HFF-Myc (cell line): ENCODE measurements at regions not wholly inside any gene's neighbourhood (a gene's known extent, or its start where the extent isn't known, plus 50 kb on each side); places are given as distances from the start of the nearest gene placed in this dataset.

Source experiments
- DNase-seq: peaks from one replicate; pipeline ENCODE4 v3.0.0-alpha.2; 2011; ENCODE audit warnings: low read depth; ENCODE audit errors: extremely low read depth
- H3K4me3 ChIP-seq: replicated peaks from 2 replicates; pipeline ENCODE4 v1.5.1; 2011; ENCODE audit warnings: low read depth, mild to moderate bottlenecking, control low read depth, low read length
- TF ChIP-seq, protein P1 (sequence below): IDR thresholded peaks from 2 replicates; pipeline ENCODE4 v1.5.1; 2012; ENCODE audit warnings: mild to moderate bottlenecking, low read depth, low read length, control low read depth; ENCODE audit errors: missing control alignments

DNA sequence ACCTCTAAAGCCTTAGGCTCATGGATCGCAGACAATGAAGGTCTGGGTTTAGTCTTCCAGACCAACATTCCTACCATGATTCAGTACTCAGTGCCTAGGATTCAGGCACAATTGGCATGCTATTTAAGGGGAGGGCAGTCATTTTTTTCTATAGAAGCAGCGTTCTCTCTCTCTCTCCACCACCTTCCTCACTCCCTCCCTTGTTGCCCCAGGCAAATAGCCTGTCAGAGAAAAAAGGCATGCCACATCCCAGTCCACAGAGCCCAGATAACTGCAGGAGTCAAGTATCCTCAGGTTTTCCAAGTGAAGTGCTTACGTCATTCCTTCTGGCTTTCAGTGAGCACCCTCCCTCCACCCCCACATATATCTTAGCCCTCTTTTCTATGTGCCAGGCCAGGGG lies 533.0 kb downstream of the BCOR start:
- DNase-seq = no peak
- TF ChIP-seq, protein P1, sequence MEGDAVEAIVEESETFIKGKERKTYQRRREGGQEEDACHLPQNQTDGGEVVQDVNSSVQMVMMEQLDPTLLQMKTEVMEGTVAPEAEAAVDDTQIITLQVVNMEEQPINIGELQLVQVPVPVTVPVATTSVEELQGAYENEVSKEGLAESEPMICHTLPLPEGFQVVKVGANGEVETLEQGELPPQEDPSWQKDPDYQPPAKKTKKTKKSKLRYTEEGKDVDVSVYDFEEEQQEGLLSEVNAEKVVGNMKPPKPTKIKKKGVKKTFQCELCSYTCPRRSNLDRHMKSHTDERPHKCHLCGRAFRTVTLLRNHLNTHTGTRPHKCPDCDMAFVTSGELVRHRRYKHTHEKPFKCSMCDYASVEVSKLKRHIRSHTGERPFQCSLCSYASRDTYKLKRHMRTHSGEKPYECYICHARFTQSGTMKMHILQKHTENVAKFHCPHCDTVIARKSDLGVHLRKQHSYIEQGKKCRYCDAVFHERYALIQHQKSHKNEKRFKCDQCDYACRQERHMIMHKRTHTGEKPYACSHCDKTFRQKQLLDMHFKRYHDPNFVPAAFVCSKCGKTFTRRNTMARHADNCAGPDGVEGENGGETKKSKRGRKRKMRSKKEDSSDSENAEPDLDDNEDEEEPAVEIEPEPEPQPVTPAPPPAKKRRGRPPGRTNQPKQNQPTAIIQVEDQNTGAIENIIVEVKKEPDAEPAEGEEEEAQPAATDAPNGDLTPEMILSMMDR = no peak
- no peak overlapping the region for H3K4me3 ChIP-seq

DNA sequence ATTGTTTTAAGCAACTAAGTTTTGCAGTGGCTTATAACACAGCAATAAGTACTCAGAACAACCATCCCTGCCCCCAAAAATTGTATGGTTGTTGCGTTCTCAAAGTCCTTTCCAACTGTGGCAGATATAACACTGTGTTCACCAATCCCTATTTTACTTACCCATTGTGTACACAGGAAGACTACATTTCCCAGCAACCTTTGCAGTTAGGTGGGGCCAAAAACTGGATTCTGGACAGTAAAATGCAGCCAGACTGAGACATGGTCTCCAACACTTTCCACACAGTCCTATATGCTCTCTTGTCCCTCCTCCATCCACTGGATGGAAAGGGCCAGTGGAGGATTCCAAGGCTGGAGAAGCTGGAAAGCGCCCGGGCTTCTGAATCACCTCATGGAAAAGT lies 523.6 kb downstream of the BCOR start:
- no peak for DNase-seq
- H3K4me3 ChIP-seq = no peak overlapping the region
- TF ChIP-seq, protein P1 = no peak

- no peak for DNase-seq
- TF ChIP-seq, protein P1 = no peak
Observed at GRCh38 chrX:39576041-39576872, 521.5 kb downstream of the BCOR start.

DNA sequence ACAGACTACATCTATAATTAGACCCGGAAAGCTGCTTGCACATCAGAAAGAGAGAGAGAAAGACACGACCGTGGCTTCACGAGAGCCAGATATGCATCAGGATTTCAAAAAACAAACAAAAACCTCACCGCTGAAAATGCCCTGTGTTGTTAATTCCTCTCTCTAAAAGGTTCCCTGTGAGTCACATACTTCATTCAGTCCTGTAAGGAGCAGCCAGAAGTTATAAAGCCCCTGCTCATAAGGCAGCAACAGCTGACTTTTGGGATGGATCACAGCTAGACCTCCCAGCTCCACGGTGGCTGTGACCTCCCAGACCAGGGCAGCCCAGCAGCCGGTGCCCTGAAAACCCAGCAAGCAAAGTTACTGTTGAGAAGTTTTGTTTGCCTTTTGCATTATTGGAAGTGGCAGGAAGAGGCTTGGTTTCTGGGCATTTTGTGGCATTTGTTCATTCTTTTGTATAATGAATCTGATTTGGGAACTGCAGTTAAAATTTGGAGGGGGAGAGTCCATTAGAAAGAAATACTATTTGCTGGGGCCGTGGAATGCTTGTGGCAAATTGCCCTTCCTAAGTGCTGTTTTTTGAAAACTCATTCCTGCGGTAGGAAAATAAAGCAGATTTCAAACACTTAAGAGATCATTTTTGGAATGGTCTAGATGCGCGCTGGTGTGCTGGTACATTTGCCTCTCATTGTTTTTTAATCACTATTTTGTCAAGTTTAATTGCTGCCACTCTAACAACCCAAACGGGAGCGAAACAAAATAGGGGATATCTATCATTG lies 520.4 kb downstream of the BCOR start:
- TF ChIP-seq, protein P1 = no peak
- no peak for DNase-seq
- no peak overlapping the region for H3K4me3 ChIP-seq

More at GRCh38 chrX:39576041-39576872, 521.5 kb downstream of the BCOR start:
- no peak overlapping the region for H3K4me3 ChIP-seq

DNA sequence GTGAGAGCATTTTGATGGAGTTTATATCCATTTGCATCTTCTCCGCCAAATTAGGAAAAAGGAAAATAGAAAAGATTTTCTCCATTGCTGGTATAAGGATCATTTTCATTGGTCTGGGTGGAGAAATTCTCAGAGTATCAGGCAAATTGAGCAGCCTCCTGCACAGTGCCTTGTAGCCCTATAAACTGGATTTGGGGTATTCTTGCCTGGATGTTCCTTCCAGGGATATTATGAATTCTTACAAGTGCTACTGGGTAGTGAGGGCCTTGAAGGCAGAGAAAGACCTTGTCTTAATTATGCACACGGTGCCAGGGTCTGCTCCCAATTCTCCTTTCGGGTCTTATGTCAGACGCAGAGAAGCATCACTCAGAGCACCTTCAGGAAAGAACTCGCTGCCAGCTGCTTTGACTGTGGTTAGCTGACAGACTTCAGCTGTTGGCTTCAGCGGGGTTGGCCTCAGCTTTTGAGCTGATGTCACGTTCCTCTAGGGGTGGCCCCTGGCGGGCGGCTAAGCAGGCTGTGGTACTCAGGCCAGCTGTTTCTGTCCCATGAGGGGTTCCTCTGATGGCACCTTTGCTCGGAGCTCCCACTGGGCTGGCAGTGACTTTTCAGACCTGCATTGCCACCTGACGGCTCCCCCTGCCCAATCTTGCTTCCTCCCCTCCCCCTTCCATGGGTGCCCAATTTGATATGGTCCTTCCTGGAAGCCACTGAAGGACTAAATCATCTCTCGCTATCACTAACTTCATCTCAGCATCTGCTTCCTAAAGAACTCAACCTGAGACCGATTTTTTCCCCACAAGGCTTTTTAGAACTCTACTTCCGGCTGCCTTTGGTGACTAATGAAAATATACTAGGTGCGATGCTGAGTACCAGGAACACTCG lies 519.5 kb downstream of the BCOR start:
- H3K4me3 ChIP-seq = no peak overlapping the region
- TF ChIP-seq, protein P1 = no peak
- DNase-seq = no peak

DNA sequence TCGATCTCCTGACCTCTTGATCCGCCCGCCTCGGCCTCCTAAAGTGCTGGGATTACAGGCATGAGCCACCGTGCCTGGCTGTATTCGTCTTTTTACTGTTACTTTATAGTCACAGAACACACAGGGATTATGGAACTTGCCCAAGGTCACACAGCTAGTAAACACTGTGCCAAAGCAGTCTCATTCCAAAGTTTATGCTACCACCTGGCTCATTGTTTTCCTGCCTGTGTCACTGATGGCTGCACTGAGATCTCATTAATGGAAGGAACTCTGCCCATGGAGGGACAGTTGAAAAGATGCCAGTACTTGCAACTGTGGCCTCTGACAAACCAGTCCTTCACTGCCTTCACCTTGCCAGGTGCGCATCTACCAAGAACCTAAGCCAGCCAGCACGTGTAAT lies 517.7 kb downstream of the BCOR start:
- DNase-seq = no peak
- H3K4me3 ChIP-seq = no peak overlapping the region
- TF ChIP-seq, protein P1 = no peak
